Trophoblast cell (in vitro differentiated cells and primary cell): ENCODE measurements at regions not wholly inside any gene's neighbourhood (a gene's known extent, or its start where the extent isn't known, plus 50 kb on each side); places are given as distances from the start of the nearest gene placed in this dataset.

ENCODE experiments used
- DNase-seq, 2 donors: peaks; one replicate each; pipeline ENCODE4 v3.0.0-alpha.2; 2016
- H2AFZ ChIP-seq: 2 replicates; pipeline ENCODE4 v1.6.1; 2013; ENCODE audit warnings: low read length, moderate library complexity, mild to moderate bottlenecking; ENCODE audit not compliant: insufficient read depth, poor library complexity
- H2AK5ac ChIP-seq: 2 replicates; pipeline ENCODE4 v1.6.1; 2013; ENCODE audit warnings: mild to moderate bottlenecking, low read length
- H2BK120ac ChIP-seq: 2 replicates; pipeline ENCODE4 v1.6.1; 2013; ENCODE audit warnings: low read length, mild to moderate bottlenecking, moderate library complexity; ENCODE audit not compliant: insufficient read depth, poor library complexity
- H2BK12ac ChIP-seq: 2 replicates; pipeline ENCODE4 v1.6.1; 2013; ENCODE audit warnings: mild to moderate bottlenecking, low read length, moderate library complexity
- H2BK5ac ChIP-seq: 2 replicates; pipeline ENCODE4 v1.6.1; 2013; ENCODE audit warnings: low read length, low read depth, moderate library complexity, mild to moderate bottlenecking; ENCODE audit not compliant: poor library complexity
- H3K14ac ChIP-seq: 2 replicates; pipeline ENCODE4 v1.6.1; 2013; ENCODE audit warnings: mild to moderate bottlenecking, low read length
- H3K18ac ChIP-seq: 2 replicates; pipeline ENCODE4 v1.6.1; 2013; ENCODE audit warnings: mild to moderate bottlenecking, low read length
- H3K23ac ChIP-seq: 2 replicates; pipeline ENCODE4 v1.6.1; 2013; ENCODE audit warnings: low read length
- H3K27ac ChIP-seq: 2 replicates; pipeline ENCODE4 v1.5.1; 2013; ENCODE audit warnings: low read depth, mild to moderate bottlenecking, inconsistent platforms, low read length, moderate library complexity
- H3K27me3 ChIP-seq: 2 replicates; pipeline ENCODE4 v1.6.1; 2013; ENCODE audit warnings: inconsistent platforms, mild to moderate bottlenecking, low read length, moderate library complexity; ENCODE audit not compliant: insufficient read depth
- H3K36me3 ChIP-seq, 2 experiments: 1 replicate in 1 of 2; 2 replicates in 1 of 2; pipeline ENCODE4 v1.6.1; 2013; ENCODE audit warnings: low read length in 2 of 2, mild to moderate bottlenecking in 2 of 2, moderate library complexity in 1 of 2; ENCODE audit not compliant: insufficient read depth in 2 of 2, control insufficient read depth in 1 of 2
- H3K4ac ChIP-seq: 2 replicates; pipeline ENCODE4 v1.6.1; 2013; ENCODE audit warnings: low read depth, mild to moderate bottlenecking, low read length, moderate library complexity
- H3K4me1 ChIP-seq, 2 experiments: 1 replicate in 1 of 2; 2 replicates in 1 of 2; pipeline ENCODE4 v1.6.1; 2013; ENCODE audit warnings: low read length in 2 of 2, mild to moderate bottlenecking in 2 of 2, moderate library complexity in 1 of 2; ENCODE audit not compliant: insufficient read depth in 2 of 2, control insufficient read depth in 1 of 2
- H3K4me2 ChIP-seq: 2 replicates; pipeline ENCODE4 v1.6.1; 2013; ENCODE audit warnings: inconsistent platforms, mild to moderate bottlenecking, low read length, moderate library complexity
- H3K4me3 ChIP-seq: 2 replicates; pipeline ENCODE4 v1.5.1; 2013; ENCODE audit warnings: mild to moderate bottlenecking, low read depth, low read length, inconsistent platforms
- H3K79me1 ChIP-seq: one replicate; pipeline ENCODE4 v1.6.1; 2013; ENCODE audit warnings: low read length
- H3K79me2 ChIP-seq: 2 replicates; pipeline ENCODE4 v1.6.1; 2013; ENCODE audit warnings: low read length, mild to moderate bottlenecking; ENCODE audit not compliant: control insufficient read depth, insufficient read depth, poor library complexity
- H3K9ac ChIP-seq: 2 replicates; pipeline ENCODE4 v1.6.1; 2013; ENCODE audit warnings: mild to moderate bottlenecking, low read length
- H3K9me3 ChIP-seq: 2 replicates; pipeline ENCODE4 v1.6.1; 2013; ENCODE audit warnings: low read depth, mild to moderate bottlenecking, control low read depth, inconsistent platforms, low read length; ENCODE audit not compliant: insufficient read depth
- H4K12ac ChIP-seq: 2 replicates; pipeline ENCODE4 v1.6.1; 2013; ENCODE audit warnings: low read depth, mild to moderate bottlenecking, low read length, moderate library complexity
- H4K8ac ChIP-seq: 2 replicates; pipeline ENCODE4 v1.6.1; 2013; ENCODE audit warnings: low read depth, mild to moderate bottlenecking, low read length, moderate library complexity
- H4K91ac ChIP-seq: one replicate; pipeline ENCODE4 v1.6.1; 2013; ENCODE audit warnings: low read depth, mild to moderate bottlenecking, low read length, moderate library complexity
- WGBS: extraction: QIAGEN DNeasy Blood & Tissue Kit; methylation state at CpG from one replicate; pipeline ENCODE4 v1.1.7; 2013; ENCODE audit warnings: missing lambda C conversion rate; ENCODE audit not compliant: insufficient read length, insufficient coverage; ENCODE audit errors: extremely low coverage; 5-methylcytosine and 5-hydroxymethylcytosine counted together

DNA sequence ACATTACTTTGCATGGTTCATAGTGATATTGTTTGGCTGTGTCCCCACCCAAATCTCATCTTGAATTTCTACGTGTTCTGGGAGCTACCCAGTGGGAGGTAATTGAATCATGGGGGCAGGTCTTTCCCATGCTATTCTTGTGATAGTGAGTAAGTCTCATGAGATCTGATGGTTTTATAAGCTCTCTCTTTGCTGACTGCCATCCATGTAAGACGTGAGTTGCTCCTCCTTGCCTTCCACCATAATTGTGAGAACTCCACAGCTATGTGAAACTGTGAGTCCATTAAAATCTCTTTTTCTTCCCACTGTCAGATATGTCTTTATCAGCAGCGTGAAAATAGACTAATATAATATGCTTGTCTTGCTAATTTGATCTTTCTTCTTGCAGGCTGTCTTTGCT lies 200.4 kb upstream of the NOX3 start:
- H2BK120ac ChIP-seq: no peak overlapping the region
- H3K9ac ChIP-seq: no peak overlapping the region
- H3K4me2 ChIP-seq: no peak overlapping the region
- H2AK5ac ChIP-seq: no peak overlapping the region
- no peak overlapping the region for H2AFZ ChIP-seq
- DNase-seq: no peak
- H3K4ac ChIP-seq: no peak overlapping the region
- H4K12ac ChIP-seq: no peak overlapping the region
- no peak overlapping the region for H3K4me3 ChIP-seq
- no CpG with 5 or more reads among the region's 3 CpGs for WGBS
- H4K91ac ChIP-seq: no peak overlapping the region
- no peak overlapping the region for H3K23ac ChIP-seq
- H3K79me1 ChIP-seq: no peaks in the 10 kb centered on the region
- H3K27me3 ChIP-seq: no peaks in the 10 kb centered on the region
- H2BK12ac ChIP-seq: no peak overlapping the region
- H3K4me1 ChIP-seq: no peaks in the 10 kb centered on the region
- H3K14ac ChIP-seq: no peak overlapping the region
- H3K36me3 ChIP-seq: no peaks in the 10 kb centered on the region
- H3K79me2 ChIP-seq: no peaks in the 10 kb centered on the region
- no peak overlapping the region for H3K27ac ChIP-seq
- H4K8ac ChIP-seq: no peak overlapping the region
- H2BK5ac ChIP-seq: no peak overlapping the region
- no peaks in the 10 kb centered on the region for H3K9me3 ChIP-seq
- H3K18ac ChIP-seq: no peak overlapping the region

DNA sequence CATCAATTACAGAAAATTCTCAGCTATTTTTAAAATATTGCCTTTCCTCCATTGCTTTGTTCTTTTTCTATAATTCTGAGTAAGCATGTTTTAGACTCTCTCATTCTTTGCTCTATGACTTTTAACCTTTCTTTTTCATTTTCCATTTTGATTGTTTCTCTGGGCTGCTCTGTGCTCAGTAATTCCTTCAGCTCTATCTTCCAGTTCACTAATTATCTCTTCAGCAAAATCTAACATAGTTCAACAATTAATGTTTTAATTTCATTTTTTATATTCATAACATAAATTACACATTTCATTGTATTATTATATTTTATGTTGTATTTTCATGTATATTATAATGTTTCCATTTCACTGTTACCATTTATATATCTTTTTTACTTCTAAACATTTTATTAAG lies 198.8 kb upstream of the NOX3 start:
- no peaks in the 10 kb centered on the region for H3K36me3 ChIP-seq
- no peak for DNase-seq
- no peak overlapping the region for H3K9ac ChIP-seq
- no peak overlapping the region for H3K23ac ChIP-seq
- H4K12ac ChIP-seq: no peak overlapping the region
- H3K79me2 ChIP-seq: no peaks in the 10 kb centered on the region
- H2BK120ac ChIP-seq: no peak overlapping the region
- no peak overlapping the region for H3K4me2 ChIP-seq
- no peak overlapping the region for H3K4ac ChIP-seq
- no peaks in the 10 kb centered on the region for H3K4me1 ChIP-seq
- no peak overlapping the region for H4K8ac ChIP-seq
- H2AK5ac ChIP-seq: no peak overlapping the region
- H3K27me3 ChIP-seq: no peaks in the 10 kb centered on the region
- H3K14ac ChIP-seq: no peak overlapping the region
- no peak overlapping the region for H2BK5ac ChIP-seq
- no peak overlapping the region for H3K4me3 ChIP-seq
- no peaks in the 10 kb centered on the region for H3K9me3 ChIP-seq
- no peak overlapping the region for H3K27ac ChIP-seq
- H4K91ac ChIP-seq: no peak overlapping the region
- H2AFZ ChIP-seq: no peak overlapping the region
- no peaks in the 10 kb centered on the region for H3K79me1 ChIP-seq
- no peak overlapping the region for H2BK12ac ChIP-seq
- H3K18ac ChIP-seq: no peak overlapping the region

DNA sequence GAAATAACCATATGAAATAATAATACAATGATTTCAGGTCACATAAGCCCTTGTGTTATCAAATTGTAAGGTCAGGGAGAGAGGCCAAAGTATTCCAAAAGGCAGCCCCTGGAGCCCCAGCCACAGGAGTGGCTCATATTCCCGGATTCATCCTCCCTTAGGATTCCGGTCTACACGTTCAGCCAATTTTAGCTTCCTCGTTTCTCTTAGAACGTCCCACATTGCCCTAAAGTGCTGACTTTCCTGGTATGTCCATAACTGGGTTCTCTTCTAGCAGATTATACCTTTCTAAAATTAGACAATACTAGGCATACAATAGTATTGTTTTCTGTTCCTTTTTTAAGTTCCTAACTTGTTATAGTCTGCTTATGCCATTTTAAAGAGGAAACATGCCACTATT lies 192.7 kb upstream of the NOX3 start:
- no peaks in the 10 kb centered on the region for H3K27me3 ChIP-seq
- no peaks in the 10 kb centered on the region for H3K36me3 ChIP-seq
- H3K18ac ChIP-seq: no peak overlapping the region
- H2BK5ac ChIP-seq: no peak overlapping the region
- no peak overlapping the region for H3K4me2 ChIP-seq
- H3K79me1 ChIP-seq: no peaks in the 10 kb centered on the region
- no peak overlapping the region for H4K8ac ChIP-seq
- no peak overlapping the region for H4K91ac ChIP-seq
- H3K23ac ChIP-seq: no peak overlapping the region
- H3K9ac ChIP-seq: no peak overlapping the region
- H3K27ac ChIP-seq: no peak overlapping the region
- DNase-seq: no peak
- WGBS: no CpG with 5 or more reads among the region's 5 CpGs
- no peak overlapping the region for H2AFZ ChIP-seq
- no peak overlapping the region for H3K14ac ChIP-seq
- H2AK5ac ChIP-seq: no peak overlapping the region
- H3K79me2 ChIP-seq: no peaks in the 10 kb centered on the region
- no peak overlapping the region for H3K4ac ChIP-seq
- H3K4me3 ChIP-seq: no peak overlapping the region
- H3K4me1 ChIP-seq: no peaks in the 10 kb centered on the region
- no peak overlapping the region for H2BK12ac ChIP-seq
- H4K12ac ChIP-seq: no peak overlapping the region
- H3K9me3 ChIP-seq: no peaks in the 10 kb centered on the region
- no peak overlapping the region for H2BK120ac ChIP-seq

DNA sequence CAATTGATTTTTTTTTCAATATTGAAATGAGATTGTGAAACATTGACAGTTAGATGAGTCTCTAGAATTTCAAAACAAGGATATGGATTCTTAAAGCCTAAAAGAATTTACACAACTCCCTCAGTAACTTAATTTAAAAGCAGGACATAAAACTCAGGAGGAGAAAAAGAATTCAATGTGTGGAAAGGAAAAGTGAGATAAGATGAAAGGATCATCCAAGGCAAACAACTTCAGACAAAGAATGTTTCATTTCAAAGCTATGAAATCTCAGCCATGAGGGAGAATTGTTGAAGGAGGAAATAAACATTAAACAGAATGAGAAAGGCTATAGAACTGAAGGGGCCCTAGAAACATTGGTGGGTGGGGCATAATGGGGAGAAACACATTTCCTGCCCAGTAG lies 191.7 kb upstream of the NOX3 start:
- Histone ChIP-seq H3K79me1 (no peaks in the 10 kb centered on the region), H2BK5ac (no peak overlapping the region), H3K4me3 (no peak overlapping the region), H3K79me2 (no peaks in the 10 kb centered on the region), H3K27ac (no peak overlapping the region), H3K9me3 (no peaks in the 10 kb centered on the region), H3K4me1 (no peaks in the 10 kb centered on the region), H3K4me2 (no peak overlapping the region), H3K18ac (no peak overlapping the region), H3K14ac (no peak overlapping the region), H3K9ac (no peak overlapping the region), H3K4ac (no peak overlapping the region), H4K8ac (no peak overlapping the region), H4K91ac (no peak overlapping the region), H4K12ac (no peak overlapping the region), H2AK5ac (no peak overlapping the region), H3K23ac (no peak overlapping the region), H2BK12ac (no peak overlapping the region), H3K27me3 (no peaks in the 10 kb centered on the region), H2AFZ (no peak overlapping the region), H3K36me3 (no peaks in the 10 kb centered on the region), H2BK120ac (no peak overlapping the region)
- no peak for DNase-seq

DNA sequence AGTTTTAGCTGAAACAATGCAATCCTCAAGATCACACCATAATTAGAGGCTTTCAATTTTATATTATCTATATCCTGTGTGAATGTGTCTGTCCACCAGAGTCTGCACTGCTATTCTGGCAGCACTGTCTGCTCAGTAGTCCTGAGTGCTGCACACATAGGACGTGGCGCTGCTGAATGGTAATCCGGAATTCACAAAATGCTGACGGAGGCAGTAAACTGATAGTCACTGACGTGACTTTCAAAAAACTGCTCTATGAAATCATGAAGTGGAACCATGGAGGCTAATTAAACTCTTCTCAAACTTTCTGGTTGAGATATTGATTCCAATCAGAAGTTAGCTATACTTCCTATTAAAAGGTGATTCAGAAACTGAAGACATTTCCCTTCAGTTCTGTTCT lies 190.8 kb upstream of the NOX3 start:
- no peak overlapping the region for H3K4ac ChIP-seq
- no peaks in the 10 kb centered on the region for H3K36me3 ChIP-seq
- H3K79me2 ChIP-seq: no peaks in the 10 kb centered on the region
- WGBS: no CpG with 5 or more reads among the region's 5 CpGs
- H4K8ac ChIP-seq: no peak overlapping the region
- H3K23ac ChIP-seq: no peak overlapping the region
- H3K27ac ChIP-seq: no peak overlapping the region
- no peak overlapping the region for H2BK5ac ChIP-seq
- H3K27me3 ChIP-seq: no peaks in the 10 kb centered on the region
- no peaks in the 10 kb centered on the region for H3K79me1 ChIP-seq
- no peak overlapping the region for H4K12ac ChIP-seq
- no peak overlapping the region for H3K4me3 ChIP-seq
- DNase-seq: no peak
- H3K9me3 ChIP-seq: no peaks in the 10 kb centered on the region
- no peak overlapping the region for H3K14ac ChIP-seq
- no peak overlapping the region for H2AK5ac ChIP-seq
- no peak overlapping the region for H2BK12ac ChIP-seq
- no peak overlapping the region for H4K91ac ChIP-seq
- H3K18ac ChIP-seq: no peak overlapping the region
- H2AFZ ChIP-seq: no peak overlapping the region
- no peak overlapping the region for H3K4me2 ChIP-seq
- H3K9ac ChIP-seq: no peak overlapping the region
- H3K4me1 ChIP-seq: no peaks in the 10 kb centered on the region
- H2BK120ac ChIP-seq: no peak overlapping the region
